ENCODE measurements at regions not wholly inside any gene's neighbourhood (a gene's known extent, or its start where the extent isn't known, plus 50 kb on each side); places are given as distances from the start of the nearest gene placed in this dataset.

- no peak overlapping the region for H3K4me3 ChIP-seq (replicated peaks in 1 of 3; ENCODE audit: insufficient read depth in 1 of 3, low read depth in 1 of 3, low read length in 3 of 3)
- no peak overlapping the region for H3K4me2 ChIP-seq (ENCODE audit: insufficient read depth, low read length)
Measured at GRCh38 chr5:110335361-110336066, 391.0 kb downstream of the TMEM232 start.

More at GRCh38 chr5:110335361-110336066, 391.0 kb downstream of the TMEM232 start:
- Histone ChIP-seq H3K36me3 (ENCODE audit: control insufficient read depth in 2 of 2, extremely low read depth in 1 of 2, insufficient read depth in 2 of 2, low read length in 2 of 2) (no peaks in the 10 kb centered on the region), H4K20me1 (replicated peaks; ENCODE audit: control insufficient read depth, extremely low read depth, insufficient read depth, low read length) (no peaks in the 10 kb centered on the region), H3K9me3 (replicated peaks; ENCODE audit: control insufficient read depth, insufficient read depth, low read length) (peaks cover 2% of the 10 kb centered on the region), H3K27me3 (ENCODE audit: control insufficient read depth in 2 of 2, insufficient read depth in 2 of 2, low read length in 2 of 2) (no peaks in the 10 kb centered on the region), H3K9me1 (replicated peaks; ENCODE audit: control insufficient read depth, extremely low read depth, insufficient read depth, low read length) (no peaks in the 10 kb centered on the region), H3K79me2 (ENCODE audit: control insufficient read depth, insufficient read depth, low read length) (no peaks in the 10 kb centered on the region), H3K27ac (ENCODE audit: insufficient read depth, low read depth, low read length) (no peak overlapping the region), H3K9ac (replicated peaks; ENCODE audit: extremely low read depth, insufficient read depth, low read length) (no peak overlapping the region), H3K4me1 (ENCODE audit: control insufficient read depth, extremely low read depth, insufficient read depth, low read length) (no peaks in the 10 kb centered on the region), H2AFZ (ENCODE audit: low read depth, low read length) (no peak overlapping the region)
- ChIA-PET POLR2A (no interaction called here), CTCF (no interaction called here)
- dilution Hi-C loops (cut with MboI; ENCODE audit: extremely low pct_ligation_motif_present, low sequenced_read_pairs) (no loop called here), intact Hi-C loops (cut with micrococcal nuclease) (no loop called here)
- TF ChIP-seq JUN (IDR thresholded peaks at IDR 0.05; ENCODE audit: borderline replicate concordance, insufficient read depth, insufficient read length, low read depth) = no peak
- TF ChIP-seq CTCF (IDR thresholded peaks at IDR 0.05; ENCODE audit: extremely low read depth in 1 of 2, insufficient read depth in 1 of 2, low read depth in 1 of 2, low read length in 2 of 2) = no peak
- TF ChIP-seq GATA2 (IDR thresholded peaks at IDR 0.05; ENCODE audit: insufficient read depth, insufficient read length, low read depth, low read length) = no peak
- no peak for TF ChIP-seq EZH2 (IDR thresholded peaks at IDR 0.05; ENCODE audit: borderline replicate concordance, low read depth, low read length, severe bottlenecking)
- TF ChIP-seq POLR2AphosphoS5 (IDR thresholded peaks at IDR 0.05; ENCODE audit: insufficient read depth, low read depth, low read length) = no peak
- TF ChIP-seq FOS (IDR thresholded peaks at IDR 0.05; ENCODE audit: borderline replicate concordance, insufficient read depth, low read length) = no peak
- TF ChIP-seq MYC (IDR thresholded peaks at IDR 0.05; ENCODE audit: low read depth, low read length) = no peak
- no peak for TF ChIP-seq MAX (IDR thresholded peaks at IDR 0.05; ENCODE audit: insufficient read depth, insufficient read length)
- no peak for TF ChIP-seq POLR2A (IDR thresholded peaks at IDR 0.05; ENCODE audit: low read depth, low read length)
- no TSS peak for BruUV-seq (replicated peaks)
- no peak for FAIRE-seq
- DNase-seq (ENCODE audit: low read depth, low spot score) = no peak

Measured in endothelial cell of umbilical vein (primary cell).